ENCODE measurements at regions not wholly inside any gene's neighbourhood (a gene's known extent, or its start where the extent isn't known, plus 50 kb on each side); places are given as distances from the start of the nearest gene placed in this dataset.

DNA sequence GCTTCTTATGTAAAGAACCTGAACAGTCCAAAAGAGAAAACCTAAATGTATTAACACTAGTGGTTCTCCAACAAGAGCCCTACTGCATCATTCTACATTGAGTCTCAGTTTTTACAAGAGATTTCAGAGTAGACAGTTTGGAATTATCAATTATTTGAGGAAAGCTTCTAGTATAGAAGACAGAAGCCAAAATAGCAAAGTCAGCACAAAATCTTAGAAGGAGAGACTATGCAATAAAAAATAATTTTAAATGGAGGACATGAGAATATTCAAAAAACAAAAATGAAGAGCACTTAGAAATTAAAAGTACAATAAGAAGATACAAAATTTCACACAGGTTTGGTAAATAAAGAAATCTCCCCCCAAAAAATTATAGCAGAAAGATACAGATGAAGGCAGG is 406.3 kb upstream of the USP15 start:
- H3K9ac ChIP-seq (ENCODE audit: low read length), result no peak overlapping the region
- H3K79me2 ChIP-seq (ENCODE audit: insufficient read depth, low read length), result no peaks in the 10 kb centered on the region
- TF ChIP-seq SP1 (IDR thresholded peaks at IDR 0.05; ENCODE audit: low read depth), result no peak
- TF ChIP-seq CEBPB (IDR thresholded peaks at IDR 0.05; ENCODE audit: low read depth), result no peak
- TF ChIP-seq, protein P1, sequence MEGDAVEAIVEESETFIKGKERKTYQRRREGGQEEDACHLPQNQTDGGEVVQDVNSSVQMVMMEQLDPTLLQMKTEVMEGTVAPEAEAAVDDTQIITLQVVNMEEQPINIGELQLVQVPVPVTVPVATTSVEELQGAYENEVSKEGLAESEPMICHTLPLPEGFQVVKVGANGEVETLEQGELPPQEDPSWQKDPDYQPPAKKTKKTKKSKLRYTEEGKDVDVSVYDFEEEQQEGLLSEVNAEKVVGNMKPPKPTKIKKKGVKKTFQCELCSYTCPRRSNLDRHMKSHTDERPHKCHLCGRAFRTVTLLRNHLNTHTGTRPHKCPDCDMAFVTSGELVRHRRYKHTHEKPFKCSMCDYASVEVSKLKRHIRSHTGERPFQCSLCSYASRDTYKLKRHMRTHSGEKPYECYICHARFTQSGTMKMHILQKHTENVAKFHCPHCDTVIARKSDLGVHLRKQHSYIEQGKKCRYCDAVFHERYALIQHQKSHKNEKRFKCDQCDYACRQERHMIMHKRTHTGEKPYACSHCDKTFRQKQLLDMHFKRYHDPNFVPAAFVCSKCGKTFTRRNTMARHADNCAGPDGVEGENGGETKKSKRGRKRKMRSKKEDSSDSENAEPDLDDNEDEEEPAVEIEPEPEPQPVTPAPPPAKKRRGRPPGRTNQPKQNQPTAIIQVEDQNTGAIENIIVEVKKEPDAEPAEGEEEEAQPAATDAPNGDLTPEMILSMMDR (IDR thresholded peaks at IDR 0.05 in 2 of 3, conservative IDR thresholded peaks at IDR 0.05 in 1 of 3; ENCODE audit: borderline replicate concordance in 1 of 3, insufficient read depth in 1 of 3, low read depth in 2 of 3, low read length in 2 of 3), result no peak
- no peak for TF ChIP-seq SRF (IDR thresholded peaks at IDR 0.05; ENCODE audit: low read depth)
- TF ChIP-seq SIN3A (IDR thresholded peaks at IDR 0.05; ENCODE audit: low read depth), result no peak
- no peak for TF ChIP-seq ZNF274 (IDR thresholded peaks at IDR 0.05; ENCODE audit: low read depth, low read length)
- no peak for TF ChIP-seq EZH2phosphoT487 (IDR thresholded peaks at IDR 0.05; ENCODE audit: borderline replicate concordance)
- TF ChIP-seq EZH2 (IDR thresholded peaks at IDR 0.05), result no peak
- TF ChIP-seq CBX3 (IDR thresholded peaks at IDR 0.05; ENCODE audit: low read depth), result no peak
- DNase-seq (ENCODE audit: low read depth, low spot score) (no peak), ATAC-seq (no peak)
- BruUV-seq (replicated peaks), result no TSS peak
- no peaks in the 10 kb centered on the region for H4K20me1 ChIP-seq (ENCODE audit: insufficient read depth)
- H2AFZ ChIP-seq (ENCODE audit: low read depth, low read length, poor library complexity, severe bottlenecking), result no peak overlapping the region
- H3K4me3 ChIP-seq (replicated peaks in 1 of 2; ENCODE audit: low read depth in 1 of 2, low read length in 2 of 2), result no peak overlapping the region
- H3K9me2 ChIP-seq (ENCODE audit: insufficient read depth), result no peaks in the 10 kb centered on the region
- H3K4me1 ChIP-seq (ENCODE audit: control insufficient read depth in 1 of 2, insufficient read depth in 2 of 2, low read length in 2 of 2), result peaks cover 0 to 5% of the 10 kb centered on the region in 2 experiments; a peak in 2 of 4 replicates
- ChIA-PET POLR2A (no interaction called here), RAD21 (ENCODE audit: low non-redundant PET in 1 of 2, low total read pairs in 2 of 2, uncharacterized antibody in 2 of 2, unreplicated experiment in 2 of 2) (no interaction called here), CTCF (no interaction called here)
- no peak overlapping the region for H3K4me2 ChIP-seq (ENCODE audit: low read length)
- no peak overlapping the region for H3K27ac ChIP-seq (ENCODE audit: low read depth, low read length)
- no peaks in the 10 kb centered on the region for H3K9me3 ChIP-seq (ENCODE audit: control insufficient read depth in 1 of 2, insufficient read depth in 1 of 2, low read depth in 1 of 2, low read length in 2 of 2)
- intact Hi-C loops (cut with micrococcal nuclease), result no loop called here
- no peaks in the 10 kb centered on the region for H3K27me3 ChIP-seq (ENCODE audit: insufficient read depth, low read length)
- H3K36me3 ChIP-seq (ENCODE audit: control insufficient read depth in 1 of 2, insufficient read depth in 2 of 2, low read length in 2 of 2), result no peaks in the 10 kb centered on the region

DNA sequence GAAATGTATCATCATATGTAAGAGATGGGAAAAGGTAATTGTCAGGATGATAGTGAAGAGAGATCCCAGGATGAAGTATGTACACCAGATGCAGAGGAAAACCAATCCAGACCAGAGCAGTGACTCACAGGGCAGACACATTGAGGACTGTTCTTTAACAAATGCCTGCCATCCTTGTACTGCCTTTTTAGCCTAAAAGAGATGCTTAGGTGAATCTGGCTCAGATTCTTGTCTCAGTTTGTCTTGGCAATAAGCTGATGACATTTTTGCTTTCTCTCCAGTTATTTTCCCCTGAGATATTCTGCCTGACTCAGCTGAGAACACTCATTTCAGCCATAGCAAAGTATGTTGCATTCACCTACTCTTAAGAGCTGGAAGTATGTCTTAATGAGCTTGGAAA is 405.3 kb upstream of the USP15 start:
- no peaks in the 10 kb centered on the region for H4K20me1 ChIP-seq (ENCODE audit: insufficient read depth)
- no peak for TF ChIP-seq TCF7L2 (IDR thresholded peaks at IDR 0.05; ENCODE audit: borderline replicate concordance, extremely low read depth, insufficient read depth, insufficient read length)
- no peak for TF ChIP-seq EZH2phosphoT487 (IDR thresholded peaks at IDR 0.05; ENCODE audit: borderline replicate concordance)
- TF ChIP-seq JUND (IDR thresholded peaks at IDR 0.05), result no peak
- TF ChIP-seq FOSL1 (IDR thresholded peaks at IDR 0.05; ENCODE audit: low read depth), result no peak
- TF ChIP-seq, protein P1 (IDR thresholded peaks at IDR 0.05 in 2 of 3, conservative IDR thresholded peaks at IDR 0.05 in 1 of 3; ENCODE audit: borderline replicate concordance in 1 of 3, insufficient read depth in 1 of 3, low read depth in 2 of 3, low read length in 2 of 3), result no peak
- TF ChIP-seq YY1 (IDR thresholded peaks at IDR 0.05; ENCODE audit: extremely low read depth, insufficient replicate concordance, low read depth, low read length), result no peak
- TF ChIP-seq ELF1 (IDR thresholded peaks at IDR 0.05; ENCODE audit: borderline replicate concordance, low read depth), result no peak
- TF ChIP-seq EZH2 (IDR thresholded peaks at IDR 0.05), result no peak
- TF ChIP-seq POLR2A (IDR thresholded peaks at IDR 0.05; ENCODE audit: borderline replicate concordance, extremely low read depth, insufficient read depth, insufficient read length), result no peak
- no peak for TF ChIP-seq EGR1 (IDR thresholded peaks at IDR 0.05; ENCODE audit: low read depth)
- no peaks in the 10 kb centered on the region for H3K36me3 ChIP-seq (ENCODE audit: control insufficient read depth in 1 of 2, insufficient read depth in 2 of 2, low read length in 2 of 2)
- no peak for ATAC-seq
- no peaks in the 10 kb centered on the region for H3K9me3 ChIP-seq (ENCODE audit: control insufficient read depth in 1 of 2, insufficient read depth in 1 of 2, low read depth in 1 of 2, low read length in 2 of 2)
- ChIA-PET POLR2A (no interaction called here), CTCF (no interaction called here), RAD21 (ENCODE audit: low non-redundant PET in 1 of 2, low total read pairs in 2 of 2, uncharacterized antibody in 2 of 2, unreplicated experiment in 2 of 2) (no interaction called here)
- intact Hi-C loops (cut with micrococcal nuclease), result no loop called here
- no peak overlapping the region for H3K4me3 ChIP-seq (replicated peaks in 1 of 2; ENCODE audit: low read depth in 1 of 2, low read length in 2 of 2)
- no peaks in the 10 kb centered on the region for H3K79me2 ChIP-seq (ENCODE audit: insufficient read depth, low read length)
- no peak for DNase-seq (ENCODE audit: low read depth, low spot score)
- no peak overlapping the region for H2AFZ ChIP-seq (ENCODE audit: low read depth, low read length, poor library complexity, severe bottlenecking)
- H3K9ac ChIP-seq (ENCODE audit: low read length), result no peak overlapping the region
- H3K9me2 ChIP-seq (ENCODE audit: insufficient read depth), result no peaks in the 10 kb centered on the region
- no TSS peak for BruUV-seq (replicated peaks)
- no peak overlapping the region for H3K27ac ChIP-seq (ENCODE audit: low read depth, low read length)
- no peak overlapping the region for H3K4me2 ChIP-seq (ENCODE audit: low read length)
- no peaks in the 10 kb centered on the region for H3K27me3 ChIP-seq (ENCODE audit: insufficient read depth, low read length)
- H3K4me1 ChIP-seq (ENCODE audit: control insufficient read depth in 1 of 2, insufficient read depth in 2 of 2, low read length in 2 of 2), result no peaks in the 10 kb centered on the region
